Heart left ventricle (tissue), 13 donors: ENCODE measurements at regions not wholly inside any gene's neighbourhood (a gene's known extent, or its start where the extent isn't known, plus 50 kb on each side); places are given as distances from the start of the nearest gene placed in this dataset.

ENCODE experiments used
- CTCF ChIP-seq, 12 donors: fragments of 200-600 bp; sonication (generic) in 4 of 12; IDR thresholded peaks; one replicate each; pipeline versions ENCODE4 v1.5.0 to v1.8.0; 2018 to 2022; ENCODE audit warnings: antibody characterized with exemption in 12 of 12, mild to moderate bottlenecking in 5 of 12
- POLR2A ChIP-seq, 2 donors: fragments of 450-650 bp; IDR thresholded peaks; one replicate each; pipeline ENCODE4 v1.6.1; 2017; ENCODE audit warnings: antibody characterized with exemption in 2 of 2, mild to moderate bottlenecking in 2 of 2, moderate library complexity in 2 of 2
- donor health status: ischemic (EF 13 %, LVEDD 7.1; RV severe dilation, severe dysfunction).
- donor health status: DM: no; HTN: yes; CAD: no.
- donor health status: DM: no; HTN: no; CAD: no.
- donor health status: ischemic (EF 25% LVEDD 6.9; RV normal size, moderate dysfunction).
- donor health status: ischemic (EF 25% LVEDD 5.7; RV mildly dilated, moderate dysfunction).
- donor health status: ischemic (EF 35%, LVEDD 5.7; RV mildly dilated, moderate dysfunction).
- donor health status: nonischemic (EF 11% LVEDD 7.7; RV severe dilation, severe dysfunction).
- donor health status: DM: yes; HTN: yes; CAD: no.
- donor health status: PGD.
- donor health status: ischemic (EF 29% LVEDD 5.4; RV normal size, mild dysfunction).
- donor health status: nonischemic (EF 23%, LVEDD 6.1; RV moderate dilation, normal function).

- TF ChIP-seq CTCF (IDR thresholded peaks at IDR 0.05) (no peak), POLR2A (IDR thresholded peaks at IDR 0.05) (no peak)
Measured at GRCh38 chr15:39317225-39317624, 263.7 kb upstream of the THBS1 start.
